ENCODE measurements at regions not wholly inside any gene's neighbourhood (a gene's known extent, or its start where the extent isn't known, plus 50 kb on each side); places are given as distances from the start of the nearest gene placed in this dataset.

GRCh38 chr20:40293740-40294139 lies 395.3 kb downstream of the MAFB start:
- Histone ChIP-seq H3K36me3 (ENCODE audit: insufficient read depth, low read length) (no peaks in the 10 kb centered on the region), H3K4me3 (ENCODE audit: low read length in 2 of 2) (no peak overlapping the region), H3K9me3 (ENCODE audit: control insufficient read depth in 1 of 2, low read length in 2 of 2) (no peaks in the 10 kb centered on the region), H3K27ac (ENCODE audit: low read depth, low read length) (no peak overlapping the region), H3K27me3 (ENCODE audit: insufficient read depth, low read length) (no peaks in the 10 kb centered on the region), H3K4me1 (ENCODE audit: insufficient read depth, low read length) (no peaks in the 10 kb centered on the region)
- ChIA-PET CTCF (ENCODE audit: partially characterized antibody) (no interaction called here), POLR2A (ENCODE audit: partially characterized antibody) (no interaction called here)
- Mint-ChIP-seq H3K4me3 (no peak overlapping the region), H3K27ac (no peak overlapping the region), H3K36me3 (no peaks in the 10 kb centered on the region), H3K9me3 (peaks cover 0 to 4% (median 0%) of the 10 kb centered on the region in 8 donors), H3K4me1 (no peaks in the 10 kb centered on the region), H3K27me3 (no peaks in the 10 kb centered on the region)
- intact Hi-C loops (cut with micrococcal nuclease) = no loop called here
- no peak for DNase-seq

- no peak overlapping the region for H3K27ac Mint-ChIP-seq
- Histone ChIP-seq H3K4me3 (ENCODE audit: low read length in 2 of 2) (no peak overlapping the region), H3K27me3 (ENCODE audit: insufficient read depth, low read length) (no peaks in the 10 kb centered on the region), H3K27ac (ENCODE audit: low read depth, low read length) (no peak overlapping the region), H3K9me3 (ENCODE audit: control insufficient read depth in 1 of 2, low read length in 2 of 2) (no peaks in the 10 kb centered on the region), H3K4me1 (ENCODE audit: insufficient read depth, low read length) (no peaks in the 10 kb centered on the region), H3K36me3 (ENCODE audit: insufficient read depth, low read length) (no peaks in the 10 kb centered on the region)
- ChIA-PET POLR2A (ENCODE audit: partially characterized antibody) (no interaction called here), CTCF (ENCODE audit: partially characterized antibody) (no interaction called here)
- DNase-seq = no peak
- H3K9me3 Mint-ChIP-seq = peaks cover 0 to 4% (median 0%) of the 10 kb centered on the region in 8 donors
- no peak overlapping the region for H3K4me3 Mint-ChIP-seq
- no peaks in the 10 kb centered on the region for H3K4me1 Mint-ChIP-seq
- no peaks in the 10 kb centered on the region for H3K36me3 Mint-ChIP-seq
- no peaks in the 10 kb centered on the region for H3K27me3 Mint-ChIP-seq
- intact Hi-C loops (cut with micrococcal nuclease) = no loop called here
Observed at GRCh38 chr20:40291493-40292135, 397.4 kb downstream of the MAFB start.

- no peak overlapping the region for H3K27ac ChIP-seq (ENCODE audit: low read depth, low read length)
- H3K27me3 Mint-ChIP-seq = no peaks in the 10 kb centered on the region
- H3K4me1 Mint-ChIP-seq = no peaks in the 10 kb centered on the region
- no peak overlapping the region for H3K27ac Mint-ChIP-seq
- H3K4me3 ChIP-seq (ENCODE audit: low read length in 2 of 2) = no peak overlapping the region
- H3K9me3 ChIP-seq (ENCODE audit: control insufficient read depth in 1 of 2, low read length in 2 of 2) = no peaks in the 10 kb centered on the region
- H3K9me3 Mint-ChIP-seq = peaks cover 0 to 2% (median 0%) of the 10 kb centered on the region in 8 donors
- intact Hi-C loops (cut with micrococcal nuclease) = no loop called here
- H3K36me3 Mint-ChIP-seq = no peaks in the 10 kb centered on the region
- no peak overlapping the region for H3K4me3 Mint-ChIP-seq
- ChIA-PET POLR2A (ENCODE audit: partially characterized antibody) (no interaction called here), CTCF (ENCODE audit: partially characterized antibody) (no interaction called here)
- no peak for DNase-seq
- no peaks in the 10 kb centered on the region for H3K36me3 ChIP-seq (ENCODE audit: insufficient read depth, low read length)
- no peaks in the 10 kb centered on the region for H3K4me1 ChIP-seq (ENCODE audit: insufficient read depth, low read length)
- H3K27me3 ChIP-seq (ENCODE audit: insufficient read depth, low read length) = no peaks in the 10 kb centered on the region
Observed at GRCh38 chr20:40287683-40288082, 401.4 kb downstream of the MAFB start.

DNA sequence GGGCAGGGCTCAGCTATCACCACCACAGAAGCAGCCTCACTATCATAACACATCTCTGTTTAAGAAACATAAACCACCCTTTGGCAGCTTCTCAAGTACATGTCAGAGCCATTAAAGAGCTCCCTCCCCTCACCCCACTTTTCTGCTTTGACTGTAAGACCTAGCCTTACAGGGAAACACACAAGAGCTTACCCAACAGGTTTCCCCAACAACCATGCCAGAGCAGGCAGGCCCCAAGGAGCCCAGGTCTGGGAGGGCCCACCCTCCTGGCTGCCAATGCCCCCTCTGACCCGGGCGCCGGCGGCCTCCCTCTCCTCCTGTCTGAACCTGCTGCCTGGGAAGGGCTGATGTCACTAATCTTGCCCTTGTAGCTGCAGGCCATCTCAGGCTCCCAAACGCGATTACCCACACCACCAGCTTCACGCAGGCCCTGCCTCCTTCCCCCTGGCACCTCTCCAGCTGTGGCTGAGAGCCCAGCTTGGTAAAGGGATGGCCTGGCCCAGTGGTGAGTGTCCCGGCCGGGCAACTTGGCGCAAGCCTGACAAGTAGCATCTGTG lies 402.0 kb downstream of the MAFB start:
- no peaks in the 10 kb centered on the region for H3K36me3 Mint-ChIP-seq
- no peak overlapping the region for H3K4me3 Mint-ChIP-seq
- POLR2A ChIA-PET (ENCODE audit: partially characterized antibody) = no interaction called here
- H3K9me3 ChIP-seq (ENCODE audit: control insufficient read depth in 1 of 2, low read length in 2 of 2) = no peaks in the 10 kb centered on the region
- no peaks in the 10 kb centered on the region for H3K27me3 Mint-ChIP-seq
- peaks cover 0 to 2% (median 0%) of the 10 kb centered on the region in 8 donors for H3K9me3 Mint-ChIP-seq
- H3K27ac Mint-ChIP-seq = no peak overlapping the region
- H3K27me3 ChIP-seq (ENCODE audit: insufficient read depth, low read length) = no peaks in the 10 kb centered on the region
- no peak overlapping the region for H3K4me3 ChIP-seq (ENCODE audit: low read length in 2 of 2)
- H3K36me3 ChIP-seq (ENCODE audit: insufficient read depth, low read length) = no peaks in the 10 kb centered on the region
- no peaks in the 10 kb centered on the region for H3K4me1 Mint-ChIP-seq
- CTCF ChIA-PET (ENCODE audit: partially characterized antibody) = no interaction called here
- intact Hi-C loops (cut with micrococcal nuclease) = no loop called here
- no peaks in the 10 kb centered on the region for H3K4me1 ChIP-seq (ENCODE audit: insufficient read depth, low read length)
- no peak overlapping the region for H3K27ac ChIP-seq (ENCODE audit: low read depth, low read length)
- no peak for DNase-seq

DNA sequence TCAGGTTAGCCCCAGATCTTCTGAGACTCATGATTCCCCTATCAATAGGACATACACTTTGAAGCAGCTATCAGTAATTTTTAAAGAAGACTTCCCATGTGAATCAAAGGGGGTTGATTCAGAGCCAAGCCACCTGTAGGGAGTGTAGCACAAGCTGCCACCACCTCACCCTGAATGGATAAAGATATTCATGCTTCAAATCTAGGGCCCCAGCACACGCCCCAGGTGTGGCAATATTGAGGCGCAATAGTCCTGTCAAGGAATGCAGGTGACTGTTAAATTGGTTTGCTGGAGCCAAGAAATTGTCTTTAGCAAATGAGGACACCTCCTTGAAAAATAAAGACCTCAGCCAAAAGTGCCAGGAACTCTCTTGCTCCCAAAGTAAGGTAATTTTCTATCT lies 404.4 kb downstream of the MAFB start:
- H3K36me3 ChIP-seq (ENCODE audit: insufficient read depth, low read length) = no peaks in the 10 kb centered on the region
- intact Hi-C loops (cut with micrococcal nuclease) = no loop called here
- ChIA-PET POLR2A (ENCODE audit: partially characterized antibody) (no interaction called here), CTCF (ENCODE audit: partially characterized antibody) (no interaction called here)
- H3K4me3 ChIP-seq (ENCODE audit: low read length in 2 of 2) = no peak overlapping the region
- no peaks in the 10 kb centered on the region for H3K4me1 ChIP-seq (ENCODE audit: insufficient read depth, low read length)
- Mint-ChIP-seq H3K4me1 (no peaks in the 10 kb centered on the region), H3K9me3 (peaks cover 0 to 2% (median 0%) of the 10 kb centered on the region in 8 donors), H3K27ac (no peak overlapping the region), H3K4me3 (no peak overlapping the region), H3K36me3 (no peaks in the 10 kb centered on the region), H3K27me3 (peaks cover 0 to 2% of the 10 kb centered on the region in 2 donors)
- no peaks in the 10 kb centered on the region for H3K27me3 ChIP-seq (ENCODE audit: insufficient read depth, low read length)
- no peaks in the 10 kb centered on the region for H3K9me3 ChIP-seq (ENCODE audit: control insufficient read depth in 1 of 2, low read length in 2 of 2)
- no peak for DNase-seq
- no peak overlapping the region for H3K27ac ChIP-seq (ENCODE audit: low read depth, low read length)

- Mint-ChIP-seq H3K36me3 (no peaks in the 10 kb centered on the region), H3K4me3 (no peak overlapping the region), H3K27ac (no peak overlapping the region), H3K9me3 (peaks cover 0 to 2% (median 0%) of the 10 kb centered on the region in 8 donors), H3K27me3 (peaks cover 0 to 2% of the 10 kb centered on the region in 2 donors), H3K4me1 (no peaks in the 10 kb centered on the region)
- Histone ChIP-seq H3K36me3 (ENCODE audit: insufficient read depth, low read length) (no peaks in the 10 kb centered on the region), H3K27ac (ENCODE audit: low read depth, low read length) (no peak overlapping the region), H3K4me3 (ENCODE audit: low read length in 2 of 2) (no peak overlapping the region), H3K9me3 (ENCODE audit: control insufficient read depth in 1 of 2, low read length in 2 of 2) (no peaks in the 10 kb centered on the region), H3K4me1 (ENCODE audit: insufficient read depth, low read length) (no peaks in the 10 kb centered on the region), H3K27me3 (ENCODE audit: insufficient read depth, low read length) (no peaks in the 10 kb centered on the region)
- intact Hi-C loops (cut with micrococcal nuclease) = no loop called here
- no peak for DNase-seq
- ChIA-PET POLR2A (ENCODE audit: partially characterized antibody) (no interaction called here), CTCF (ENCODE audit: partially characterized antibody) (no interaction called here)
Observed at GRCh38 chr20:40283689-40284088, 405.3 kb downstream of the MAFB start.

DNA sequence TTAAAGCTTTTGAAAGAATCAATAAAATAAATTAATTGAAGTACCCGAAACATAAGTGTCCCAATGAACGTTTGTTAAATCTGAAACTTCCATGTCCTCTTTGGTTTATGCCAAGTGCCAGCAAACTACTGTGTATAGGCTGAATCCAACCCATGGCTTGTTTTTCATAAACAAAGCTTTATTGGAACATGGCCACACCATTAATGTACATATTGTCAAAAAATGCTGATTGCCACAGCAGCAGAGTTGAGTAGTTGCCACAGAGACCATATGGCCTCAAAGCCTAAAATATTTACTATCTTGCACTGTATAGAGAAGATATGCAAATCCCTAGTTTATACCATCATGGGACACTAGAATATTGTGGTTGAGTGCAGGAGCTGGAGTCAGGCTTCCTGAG lies 406.1 kb downstream of the MAFB start:
- H3K27ac ChIP-seq (ENCODE audit: low read depth, low read length) = no peak overlapping the region
- no peaks in the 10 kb centered on the region for H3K4me1 Mint-ChIP-seq

More for the DNA sequence above, 406.1 kb downstream of the MAFB start:
- Histone ChIP-seq H3K4me1 (ENCODE audit: insufficient read depth, low read length) (no peaks in the 10 kb centered on the region), H3K4me3 (ENCODE audit: low read length in 2 of 2) (no peak overlapping the region), H3K9me3 (ENCODE audit: control insufficient read depth in 1 of 2, low read length in 2 of 2) (no peaks in the 10 kb centered on the region), H3K36me3 (ENCODE audit: insufficient read depth, low read length) (no peaks in the 10 kb centered on the region), H3K27me3 (ENCODE audit: insufficient read depth, low read length) (no peaks in the 10 kb centered on the region)
- H3K4me3 Mint-ChIP-seq = no peak overlapping the region
- no peak for DNase-seq
- H3K9me3 Mint-ChIP-seq = peaks cover 0 to 2% (median 0%) of the 10 kb centered on the region in 8 donors
- no peak overlapping the region for H3K27ac Mint-ChIP-seq
- CTCF ChIA-PET (ENCODE audit: partially characterized antibody) = no interaction called here
- POLR2A ChIA-PET (ENCODE audit: partially characterized antibody) = no interaction called here
- no peaks in the 10 kb centered on the region for H3K36me3 Mint-ChIP-seq
- intact Hi-C loops (cut with micrococcal nuclease) = no loop called here
- peaks cover 0 to 3% of the 10 kb centered on the region in 2 donors for H3K27me3 Mint-ChIP-seq
